Activated CD8-positive, alpha-beta memory T cell treated with anti-CD3 and anti-CD28 coated beads for 36 hours (primary cell): ENCODE measurements at regions not wholly inside any gene's neighbourhood (a gene's known extent, or its start where the extent isn't known, plus 50 kb on each side); places are given as distances from the start of the nearest gene placed in this dataset.
"Not testable (repeated sequence)": the region's sequence is repeated elsewhere in the genome, so short reads cannot be mapped to it uniquely, and the experiment has no call there.

ENCODE experiments used
- CTCF ChIA-PET: fragments of 350-600 bp; sonication (Branson Sonifier 250); formaldehyde crosslinking; loops from one replicate; lab custom pipeline; 2021; ENCODE audit warnings: antibody characterized with exemption; lab: Charles Lee
- POLR2A ChIA-PET: fragments of 350-600 bp; sonication (Branson Sonifier 250); formaldehyde crosslinking; loops from one replicate; lab custom pipeline; 2021; ENCODE audit warnings: antibody characterized with exemption; lab: Charles Lee

GRCh38 chr2:7355781-7356180, 438.6 kb downstream of the RNF144A start:
- POLR2A ChIA-PET = interaction anchor here (0.6 kb wide), 1 partner anchor 94 kb away, joined by 5 read pairs; no protein-coding TSS in a partner anchor
- CTCF ChIA-PET = no interaction called here

GRCh38 chr2:7356909-7357584, 439.8 kb downstream of the RNF144A start:
- ChIA-PET POLR2A (no interaction called here), CTCF (no interaction called here)

DNA sequence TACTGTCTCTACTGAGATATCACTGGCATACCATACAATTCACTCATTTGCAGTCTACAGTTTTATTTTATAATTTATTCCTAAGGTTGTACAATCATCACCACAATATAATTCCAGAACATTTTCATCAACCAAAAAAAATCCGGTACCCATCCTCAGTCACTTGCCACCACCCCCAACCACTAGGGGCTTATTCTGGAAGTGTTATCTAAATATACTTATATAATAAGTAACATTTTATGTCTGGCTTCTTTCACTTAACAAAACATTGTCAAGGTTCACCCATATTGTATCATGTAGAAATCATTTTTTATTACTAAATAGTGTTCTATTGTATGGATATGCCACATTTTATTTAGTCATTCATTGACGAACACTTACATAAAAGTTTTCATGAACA, 440.8 kb downstream of the RNF144A start:
- ChIA-PET POLR2A (no interaction called here), CTCF (no interaction called here)

GRCh38 chr2:7358865-7359447, 441.7 kb downstream of the RNF144A start:
- POLR2A ChIA-PET = no interaction called here
- CTCF ChIA-PET = no interaction called here

DNA sequence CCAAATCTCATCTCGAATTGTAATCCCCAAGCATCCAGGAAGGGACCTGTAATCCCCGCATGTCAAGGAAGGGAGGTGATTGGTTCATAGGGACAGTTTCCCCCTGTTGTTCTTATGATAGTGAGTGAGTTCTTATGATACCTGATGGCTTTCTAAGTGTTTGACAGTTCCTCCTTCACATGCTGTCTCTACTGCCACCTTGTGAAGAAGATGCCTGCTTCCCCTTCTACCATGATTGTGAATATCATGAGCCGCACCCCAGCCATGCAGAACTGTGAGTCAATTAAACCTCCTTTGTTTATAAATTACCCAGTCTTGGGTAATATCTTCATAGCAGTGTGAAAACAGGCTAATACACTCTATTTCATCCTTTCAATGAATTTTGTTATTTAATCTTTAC, 446.7 kb downstream of the RNF144A start:
- ChIA-PET CTCF (no interaction called here), POLR2A (no interaction called here)

GRCh38 chr2:7368211-7368610, 451.0 kb downstream of the RNF144A start:
- CTCF ChIA-PET = no interaction called here
- POLR2A ChIA-PET = no interaction called here

DNA sequence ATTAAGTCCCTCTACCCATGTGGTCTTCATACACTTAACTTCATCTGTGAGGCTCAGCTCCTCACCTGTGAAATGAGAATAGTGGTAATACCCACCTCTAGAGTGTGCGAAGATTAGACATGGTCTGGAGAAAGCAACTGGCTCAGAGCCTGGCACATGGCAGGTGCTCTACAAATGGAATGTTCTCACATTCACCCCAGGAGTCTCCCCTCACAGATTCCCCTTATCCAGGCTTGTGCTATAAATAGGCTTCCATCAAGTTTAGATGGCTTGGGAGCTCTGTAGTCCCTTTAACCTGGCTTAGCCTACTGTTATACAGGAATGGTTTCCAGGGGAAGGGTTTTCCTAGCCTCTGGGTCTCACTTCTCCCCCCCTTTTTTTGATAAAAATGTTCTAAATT, 455.9 kb downstream of the RNF144A start:
- CTCF ChIA-PET = no interaction called here

GRCh38 chr2:7375901-7376300, 458.7 kb downstream of the RNF144A start:
- ChIA-PET POLR2A (no interaction called here), CTCF (no interaction called here)

More for the DNA sequence above, 455.9 kb downstream of the RNF144A start:
- POLR2A ChIA-PET = no interaction called here

DNA sequence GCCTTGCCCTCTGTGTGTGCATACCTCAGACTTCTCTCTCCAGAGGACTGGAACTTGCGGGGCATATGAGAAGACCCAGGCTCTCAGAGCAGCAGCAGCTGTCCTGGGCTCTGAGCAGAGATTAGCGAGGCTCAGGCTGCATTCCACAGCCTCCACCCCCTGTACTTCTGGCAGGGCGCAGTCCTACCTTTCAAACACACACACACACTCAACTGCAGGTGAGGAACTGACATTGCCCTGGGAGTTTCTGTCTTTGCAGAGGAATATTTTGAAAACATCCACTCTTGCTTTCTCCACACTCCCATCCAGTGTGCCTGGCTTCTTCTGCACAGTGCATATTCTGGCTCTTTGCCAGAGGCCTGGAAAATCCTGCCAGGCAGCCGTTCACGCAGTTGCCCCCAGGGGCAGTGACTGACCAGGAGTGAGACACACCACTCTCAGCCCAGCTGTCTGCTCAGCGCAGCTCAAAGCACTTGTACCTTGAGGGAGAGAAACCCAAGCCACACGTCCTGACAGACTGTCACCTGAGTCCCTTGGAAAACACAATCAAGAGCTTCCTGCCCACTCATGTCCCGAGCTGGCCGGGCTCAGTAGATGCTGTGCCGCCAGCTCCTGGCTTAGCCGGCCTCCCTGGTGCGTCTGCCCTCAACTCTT, 460.8 kb downstream of the RNF144A start:
- CTCF ChIA-PET = no interaction called here
- POLR2A ChIA-PET = no interaction called here

GRCh38 chr2:7378591-7378990, 461.4 kb downstream of the RNF144A start:
- CTCF ChIA-PET = no interaction called here
- POLR2A ChIA-PET = no interaction called here

DNA sequence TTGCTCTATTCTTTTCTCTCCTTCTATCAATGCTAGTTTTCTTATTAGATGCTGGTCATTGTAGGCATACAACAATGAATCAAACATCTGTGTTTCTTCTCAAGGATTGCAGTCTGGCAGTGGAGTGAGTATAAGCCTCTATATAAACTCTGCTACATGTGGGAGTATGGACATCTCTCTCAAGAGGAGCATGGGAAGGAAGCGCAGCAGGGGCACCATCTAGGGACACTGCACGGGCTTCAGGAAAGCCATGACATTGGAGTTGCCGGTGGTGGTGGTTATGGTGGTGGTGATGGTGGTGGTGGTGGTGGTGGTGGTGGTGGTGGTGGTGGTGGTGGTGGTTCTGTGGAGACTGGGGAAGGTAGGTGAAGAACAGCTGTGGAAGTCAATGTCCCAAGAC, 462.6 kb downstream of the RNF144A start:
- POLR2A ChIA-PET = no interaction called here

GRCh38 chr2:7384773-7385349, 467.6 kb downstream of the RNF144A start:
- POLR2A ChIA-PET = no interaction called here
- CTCF ChIA-PET = no interaction called here

More for the DNA sequence above, 462.6 kb downstream of the RNF144A start:
- CTCF ChIA-PET = no interaction called here

GRCh38 chr2:7390311-7390710, 473.1 kb downstream of the RNF144A start:
- CTCF ChIA-PET, POLR2A ChIA-PET: not testable (repeated sequence)

DNA sequence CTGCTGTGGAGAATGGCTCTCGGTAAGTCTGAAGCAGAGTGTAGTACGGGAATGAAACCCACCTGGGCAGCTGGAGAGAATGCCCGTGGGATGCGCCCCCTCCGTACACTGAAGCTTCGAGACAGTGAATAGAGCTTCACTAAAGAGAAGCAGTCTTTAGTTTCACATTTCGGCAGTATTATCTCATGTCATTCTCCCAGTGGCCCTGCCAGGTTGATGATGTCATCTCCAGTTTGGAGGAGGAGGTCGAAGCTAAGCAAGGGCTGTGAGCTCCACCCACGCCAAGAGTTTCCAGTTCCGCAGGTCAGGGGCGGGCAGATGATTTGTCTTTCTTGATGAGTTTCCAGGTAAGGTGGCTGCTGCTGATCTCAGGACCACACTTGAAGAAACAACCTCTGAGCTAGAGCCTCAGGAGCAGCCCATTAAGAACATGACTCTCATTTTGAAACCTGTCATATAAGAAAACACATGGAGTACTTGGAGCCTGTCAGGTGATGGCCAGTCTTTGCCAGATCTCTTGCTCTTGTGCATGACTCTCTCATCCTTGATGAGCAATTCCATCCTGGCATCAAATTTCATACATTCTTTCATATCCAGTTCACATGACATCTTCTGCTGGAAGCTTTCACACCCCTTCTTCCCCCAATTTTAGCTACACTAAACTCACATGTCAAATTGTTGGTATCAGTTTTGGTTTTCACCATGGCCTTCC, 475.0 kb downstream of the RNF144A start:
- ChIA-PET POLR2A (no interaction called here), CTCF (no interaction called here)

GRCh38 chr2:7394195-7394594, 477.0 kb downstream of the RNF144A start:
- POLR2A ChIA-PET = no interaction called here

GRCh38 chr2:7400628-7401027, 483.4 kb downstream of the RNF144A start:
- ChIA-PET POLR2A (no interaction called here), CTCF (no interaction called here)

More at GRCh38 chr2:7394195-7394594, 477.0 kb downstream of the RNF144A start:
- CTCF ChIA-PET = no interaction called here

GRCh38 chr2:7403092-7403775, 486.0 kb downstream of the RNF144A start:
- CTCF ChIA-PET = no interaction called here
- POLR2A ChIA-PET = no interaction called here

DNA sequence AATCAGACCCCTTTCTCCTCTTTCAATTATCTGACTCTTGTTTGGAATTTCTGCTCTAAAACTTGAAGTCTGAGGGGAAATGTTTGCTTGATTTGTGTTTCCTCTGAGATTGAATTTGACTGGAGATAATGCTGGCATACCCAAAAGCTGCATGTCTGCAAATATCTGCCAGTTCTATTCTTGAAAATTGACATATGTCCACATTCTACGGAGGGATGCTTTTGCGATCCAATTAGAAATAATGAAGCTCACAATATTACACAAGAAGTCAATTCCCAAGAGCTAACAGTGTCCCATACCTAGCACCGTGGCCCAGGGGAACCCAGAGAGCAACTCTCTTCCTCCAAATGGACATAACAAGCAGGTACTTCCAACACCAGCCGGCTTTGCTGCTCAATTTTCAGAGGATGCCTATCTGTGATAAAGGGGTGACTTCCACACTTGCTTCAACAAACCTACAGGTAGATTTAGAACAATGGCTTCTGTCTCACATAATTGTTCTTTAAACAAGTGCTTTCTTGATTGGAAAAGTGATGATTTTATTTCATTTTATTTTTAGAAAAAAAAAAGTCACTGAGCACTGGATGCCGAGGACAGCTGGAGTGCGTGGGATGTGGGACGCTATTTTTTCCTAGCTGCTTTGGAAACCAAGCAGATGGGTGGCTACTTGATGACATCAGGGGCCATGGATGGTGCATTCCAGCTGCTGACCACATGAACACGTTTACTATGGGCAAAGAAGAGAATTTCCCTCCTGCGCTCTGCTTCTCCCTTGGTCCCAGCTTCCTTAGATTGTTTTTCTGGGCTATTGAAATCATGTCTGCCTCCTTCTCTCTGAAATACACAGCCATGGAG, 488.9 kb downstream of the RNF144A start:
- ChIA-PET POLR2A (no interaction called here), CTCF (no interaction called here)

GRCh38 chr2:7407001-7407400, 489.8 kb downstream of the RNF144A start:
- POLR2A ChIA-PET = no interaction called here

More at GRCh38 chr2:7407001-7407400, 489.8 kb downstream of the RNF144A start:
- CTCF ChIA-PET = no interaction called here
